ENCODE measurements at regions not wholly inside any gene's neighbourhood (a gene's known extent, or its start where the extent isn't known, plus 50 kb on each side); places are given as distances from the start of the nearest gene placed in this dataset.

- no peak for TF ChIP-seq CTCF (conservative IDR thresholded peaks at IDR 0.05; ENCODE audit: low read depth in 2 of 2)
- TF ChIP-seq EZH2 (IDR thresholded peaks at IDR 0.05; ENCODE audit: low read depth, unreplicated experiment): no peak
These were observed 104.6 kb downstream of the DLL1 start (continued) for GRCh38 chr6:170186006-170186935.

GRCh38 chr6:170185175-170185978 lies 105.5 kb downstream of the DLL1 start:
- Histone ChIP-seq H4K20me1 (replicated peaks; ENCODE audit: insufficient read depth) (no peaks in the 10 kb centered on the region), H3K9me2 (ENCODE audit: insufficient read depth) (no peaks in the 10 kb centered on the region), H2AFZ (no peak overlapping the region), H3K4me1 (ENCODE audit: insufficient read depth) (no peaks in the 10 kb centered on the region), H3K27ac (ENCODE audit: low read depth) (no peak overlapping the region), H3K4me3 (no peak overlapping the region), H3K4me2 (no peak overlapping the region), H3K27me3 (ENCODE audit: insufficient read depth) (no peaks in the 10 kb centered on the region), H3K36me3 (ENCODE audit: insufficient read depth) (no peaks in the 10 kb centered on the region), H3K79me2 (replicated peaks; ENCODE audit: insufficient read depth) (no peaks in the 10 kb centered on the region), H3F3A (replicated peaks; ENCODE audit: low read depth) (no peaks in the 10 kb centered on the region)
- ATAC-seq (no peak), DNase-seq (ENCODE audit: low spot score) (no peak)
- no peak overlapping the region for H3K27ac Mint-ChIP-seq
- no peaks in the 10 kb centered on the region for H3K4me1 Mint-ChIP-seq
- H3K36me3 Mint-ChIP-seq (ENCODE audit: low read depth): peaks cover 5% of the 10 kb centered on the region
- no peak overlapping the region for H3K4me3 Mint-ChIP-seq
- peaks cover 14% of the 10 kb centered on the region for H3K9me3 Mint-ChIP-seq
- peaks cover 5% of the 10 kb centered on the region for H3K27me3 Mint-ChIP-seq (ENCODE audit: insufficient read depth, low read depth, poor library complexity)
- TF ChIP-seq EZH2 (IDR thresholded peaks at IDR 0.05; ENCODE audit: low read depth, unreplicated experiment) (no peak), ZNF331 (CRISPR knock-in tag; IDR thresholded peaks at IDR 0.05; ENCODE audit: low read depth) (no peak), POLR2AphosphoS5 (IDR thresholded peaks at IDR 0.05; ENCODE audit: low read depth) (no peak), ETS1 (IDR thresholded peaks at IDR 0.05) (no peak), ZNF114 (CRISPR knock-in tag; IDR thresholded peaks at IDR 0.05) (no peak), EZH2phosphoT487 (IDR thresholded peaks at IDR 0.05; ENCODE audit: unreplicated experiment) (no peak), CREB1 (CRISPR knock-in tag; IDR thresholded peaks at IDR 0.05; ENCODE audit: low read depth) (no peak), REST (IDR thresholded peaks at IDR 0.05; ENCODE audit: unreplicated experiment) (no peak)

Measured in GM23338 (cell line).